ENCODE measurements at regions not wholly inside any gene's neighbourhood (a gene's known extent, or its start where the extent isn't known, plus 50 kb on each side); places are given as distances from the start of the nearest gene placed in this dataset.
"Not testable (repeated sequence)": the region's sequence is repeated elsewhere in the genome, so short reads cannot be mapped to it uniquely, and the experiment has no call there.

DNA sequence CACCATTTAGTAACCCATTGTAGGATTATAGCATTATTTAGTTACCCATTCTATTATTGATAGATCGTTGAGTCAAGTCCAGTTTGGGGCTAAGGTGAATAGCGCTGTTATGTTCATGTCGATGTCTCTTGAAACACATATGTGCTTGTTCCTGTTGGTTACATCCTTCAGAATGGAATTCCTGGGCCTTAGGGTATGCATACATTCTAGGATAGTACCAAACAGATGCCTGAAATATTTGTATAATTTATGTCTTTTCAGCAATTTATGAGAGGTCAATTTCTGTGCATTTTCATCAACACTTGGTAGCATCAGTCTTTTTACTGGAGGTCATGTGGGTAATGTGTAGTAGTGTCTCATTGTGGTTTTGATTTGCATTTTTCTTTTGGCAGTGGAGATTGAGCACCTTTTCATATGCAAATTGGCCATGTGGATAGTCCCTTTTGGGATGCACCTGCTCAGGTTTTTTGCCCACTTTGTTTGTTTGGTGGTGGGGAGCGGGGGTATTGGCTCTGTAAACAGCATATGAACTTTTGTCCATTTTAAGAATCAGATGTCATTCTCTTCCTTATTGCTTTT lies 104.2 kb downstream of the CDRT15L2 start:
- not testable (repeated sequence) for DNase-seq

GRCh38 chr17:20684975-20685374 lies 105.5 kb downstream of the CDRT15L2 start:
- not testable (repeated sequence) for DNase-seq

DNA sequence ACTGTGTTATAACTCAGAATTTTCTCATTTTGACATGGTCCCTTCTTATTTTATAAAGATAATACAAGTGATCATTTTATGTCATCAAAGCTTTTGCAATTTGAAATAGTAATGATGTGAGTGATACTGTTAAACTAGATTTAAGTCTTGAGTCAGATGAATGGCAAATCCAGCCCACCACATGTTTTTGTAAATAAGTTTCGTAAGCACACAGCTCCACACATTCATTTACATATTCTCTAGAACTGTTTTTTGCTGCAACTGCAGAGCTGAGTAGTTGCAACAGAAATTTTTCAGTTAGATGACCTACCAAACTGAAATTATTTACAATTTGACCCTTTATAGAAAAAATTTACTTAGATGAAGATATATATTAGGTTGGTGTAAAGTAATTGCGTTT lies 108.1 kb downstream of the CDRT15L2 start:
- DNase-seq: not testable (repeated sequence)

GRCh38 chr17:20689170-20689749 lies 109.7 kb downstream of the CDRT15L2 start:
- DNase-seq: not testable (repeated sequence)

GRCh38 chr17:20692706-20693105 lies 113.2 kb downstream of the CDRT15L2 start:
- DNase-seq: not testable (repeated sequence)

GRCh38 chr17:20695871-20696270 lies 116.3 kb downstream of the CDRT15L2 start:
- DNase-seq: not testable (repeated sequence)

DNA sequence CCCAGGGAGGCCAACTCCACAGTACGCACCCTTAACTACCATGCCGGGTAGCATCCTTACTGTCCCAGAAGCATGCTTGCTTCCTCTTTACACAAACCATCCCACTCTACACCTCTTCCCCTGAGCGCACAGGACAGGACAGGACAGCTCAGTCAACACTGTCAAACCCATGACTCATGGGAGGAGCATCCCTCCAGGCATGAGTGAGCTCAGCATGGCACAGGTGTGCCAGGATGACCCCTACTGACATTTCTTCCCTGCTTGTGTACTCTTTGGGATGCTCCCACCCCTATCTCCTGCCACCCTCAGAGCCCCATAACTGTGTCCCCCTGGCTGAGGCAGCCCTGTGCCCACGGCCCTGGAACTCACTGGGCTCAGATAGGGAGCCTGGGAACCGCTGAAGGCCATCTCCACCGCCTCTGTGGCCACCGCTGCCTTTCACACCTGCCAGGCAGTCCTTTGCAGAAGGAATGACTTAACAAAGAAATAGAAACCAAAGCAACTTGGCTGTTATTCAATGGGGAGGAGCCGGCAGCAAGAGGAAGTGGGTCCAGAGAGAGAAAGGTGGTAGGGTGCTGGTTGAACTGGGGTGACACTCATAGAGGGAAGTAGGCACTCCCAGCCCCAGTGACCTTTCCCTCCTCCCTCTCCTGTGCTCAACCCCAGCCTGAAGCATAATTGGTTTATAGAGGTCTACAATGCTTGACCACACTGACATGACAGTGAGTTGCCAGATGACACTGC lies 119.1 kb downstream of the CDRT15L2 start:
- DNase-seq: not testable (repeated sequence)

GRCh38 chr17:20700528-20700927 lies 121.0 kb downstream of the CDRT15L2 start:
- not testable (repeated sequence) for DNase-seq

- DNase-seq: not testable (repeated sequence)
Observed at GRCh38 chr17:20701366-20701765, 121.8 kb downstream of the CDRT15L2 start.

GRCh38 chr17:20702692-20703091 lies 123.2 kb downstream of the CDRT15L2 start:
- no peak for TF ChIP-seq GATA1 (IDR thresholded peaks at IDR 0.05; ENCODE audit: low read depth, low read length)
- no peak for TF ChIP-seq POLR2A (IDR thresholded peaks at IDR 0.05; ENCODE audit: low read length)
- DNase-seq: no peak

GRCh38 chr17:20703781-20704180 lies 124.3 kb downstream of the CDRT15L2 start:
- DNase-seq: no peak
- TF ChIP-seq POLR2A (IDR thresholded peaks at IDR 0.05; ENCODE audit: low read length) (no peak), GATA1 (IDR thresholded peaks at IDR 0.05; ENCODE audit: low read depth, low read length) (no peak)

- not testable (repeated sequence) for DNase-seq
Observed at GRCh38 chr17:20705186-20705585, 125.7 kb downstream of the CDRT15L2 start.

DNA sequence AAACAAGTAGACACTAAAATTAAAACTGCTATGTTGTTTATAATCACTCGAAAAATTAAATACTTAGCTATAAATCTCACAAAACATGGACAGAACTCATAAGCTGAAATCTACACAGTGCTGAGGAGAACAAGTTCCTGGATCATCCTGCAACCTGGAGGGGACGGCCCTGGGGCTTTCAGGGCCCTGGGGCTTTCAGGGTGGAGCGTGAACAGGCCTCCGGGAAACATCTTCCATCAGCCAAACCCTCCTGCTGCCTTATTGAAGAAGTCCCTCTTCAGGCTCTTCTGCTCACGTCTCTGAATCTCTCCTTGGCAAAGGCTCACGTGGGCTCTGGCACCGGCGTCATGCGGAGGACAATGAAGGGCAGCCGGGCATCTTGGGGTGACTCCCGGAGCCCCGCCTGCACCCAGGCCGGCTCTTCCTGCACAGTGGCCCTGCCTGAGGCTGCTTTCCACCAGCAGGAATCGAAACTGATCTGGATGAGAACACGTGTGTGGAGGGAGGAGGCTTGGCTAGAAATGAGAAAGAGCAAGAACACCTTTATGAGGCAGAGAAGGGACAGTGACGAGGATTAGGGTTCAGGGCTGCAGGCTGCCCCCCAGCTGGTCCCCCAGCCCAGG lies 127.3 kb downstream of the CDRT15L2 start:
- DNase-seq: no peak
- TF ChIP-seq POLR2A (IDR thresholded peaks at IDR 0.05; ENCODE audit: low read length) (no peak), GATA1 (IDR thresholded peaks at IDR 0.05; ENCODE audit: low read depth, low read length) (no peak)

GRCh38 chr17:20708821-20709220 lies 129.3 kb downstream of the CDRT15L2 start:
- DNase-seq: not testable (repeated sequence)

- DNase-seq: not testable (repeated sequence)
Observed at GRCh38 chr17:20716481-20716880, 137.0 kb downstream of the CDRT15L2 start.

- no peak for DNase-seq
Observed at GRCh38 chr17:20721171-20721570, 141.6 kb downstream of the CDRT15L2 start.

DNA sequence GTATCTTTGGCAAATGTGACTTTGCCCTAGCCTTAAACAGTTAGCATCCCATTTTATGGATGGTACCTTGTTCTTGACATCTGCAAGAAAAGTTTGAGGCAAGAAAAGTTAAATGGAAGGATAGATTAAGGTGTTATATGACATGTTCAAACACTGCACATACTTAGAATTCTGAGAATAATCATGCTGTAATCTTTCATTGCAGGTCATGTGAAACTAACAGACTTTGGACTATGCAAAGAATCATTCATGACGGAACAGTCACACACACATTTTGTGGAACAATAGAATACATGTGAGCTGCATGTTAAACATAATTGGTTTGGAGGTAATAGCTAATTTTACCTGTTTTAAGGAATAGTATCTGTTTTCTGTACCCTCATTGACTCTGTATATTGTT lies 144.9 kb downstream of the CDRT15L2 start:
- DNase-seq: not testable (repeated sequence)

More at GRCh38 chr17:20721171-20721570, 141.6 kb downstream of the CDRT15L2 start:
- no peak for TF ChIP-seq POLR2A (IDR thresholded peaks at IDR 0.05; ENCODE audit: low read length)
- no peak for TF ChIP-seq GATA1 (IDR thresholded peaks at IDR 0.05; ENCODE audit: low read depth, low read length)

DNA sequence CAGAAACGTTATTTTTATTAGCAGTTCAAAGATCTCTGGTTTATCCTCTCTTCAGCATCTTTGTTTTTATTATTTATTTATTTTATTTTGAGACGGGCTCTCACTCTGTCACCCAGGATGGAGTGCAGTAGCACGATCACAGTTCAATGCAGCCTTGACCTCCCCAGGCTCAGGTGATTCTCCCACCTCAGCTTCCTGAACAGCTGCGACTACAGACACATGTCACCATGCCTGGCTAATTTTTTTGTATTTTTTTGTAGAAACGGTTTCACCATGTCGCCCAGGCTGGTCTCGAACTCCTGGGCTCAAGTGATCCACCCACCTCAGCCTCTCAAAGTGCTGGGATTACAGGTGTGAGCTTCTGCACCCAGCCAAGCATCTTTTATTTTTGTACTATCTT lies 147.7 kb downstream of the CDRT15L2 start:
- not testable (repeated sequence) for DNase-seq

Data from erythroblast (primary cell).